HUES48 (cell line): ENCODE measurements at regions not wholly inside any gene's neighbourhood (a gene's known extent, or its start where the extent isn't known, plus 50 kb on each side); places are given as distances from the start of the nearest gene placed in this dataset.
"Not testable (repeated sequence)": the region's sequence is repeated elsewhere in the genome, so short reads cannot be mapped to it uniquely, and the experiment has no call there.

Experiments used
- H3K27ac ChIP-seq: one replicate; pipeline ENCODE4 v1.7.0; 2013; ENCODE audit warnings: low read depth, low read length, inconsistent platforms
- H3K27me3 ChIP-seq: 2 replicates; pipeline ENCODE4 v1.6.1; 2013; ENCODE audit warnings: mild to moderate bottlenecking, low read length; ENCODE audit not compliant: control insufficient read depth, insufficient read depth
- H3K36me3 ChIP-seq: 2 replicates; pipeline ENCODE4 v1.6.1; 2013; ENCODE audit warnings: low read length; ENCODE audit not compliant: control insufficient read depth, insufficient read depth
- H3K4me1 ChIP-seq: 2 replicates; pipeline ENCODE4 v1.6.1; 2013; ENCODE audit warnings: mild to moderate bottlenecking, low read length; ENCODE audit not compliant: control insufficient read depth, insufficient read depth
- H3K4me3 ChIP-seq: 2 replicates; pipeline ENCODE4 v1.5.1; 2013; ENCODE audit warnings: mild to moderate bottlenecking, low read depth, low read length
- H3K9ac ChIP-seq: 2 replicates; pipeline ENCODE4 v1.6.1; 2013; ENCODE audit warnings: mild to moderate bottlenecking, low read depth, low read length, moderate library complexity
- H3K9me3 ChIP-seq: 2 replicates; pipeline ENCODE4 v1.6.1; 2013; ENCODE audit warnings: low read length; ENCODE audit not compliant: control insufficient read depth, insufficient read depth

DNA sequence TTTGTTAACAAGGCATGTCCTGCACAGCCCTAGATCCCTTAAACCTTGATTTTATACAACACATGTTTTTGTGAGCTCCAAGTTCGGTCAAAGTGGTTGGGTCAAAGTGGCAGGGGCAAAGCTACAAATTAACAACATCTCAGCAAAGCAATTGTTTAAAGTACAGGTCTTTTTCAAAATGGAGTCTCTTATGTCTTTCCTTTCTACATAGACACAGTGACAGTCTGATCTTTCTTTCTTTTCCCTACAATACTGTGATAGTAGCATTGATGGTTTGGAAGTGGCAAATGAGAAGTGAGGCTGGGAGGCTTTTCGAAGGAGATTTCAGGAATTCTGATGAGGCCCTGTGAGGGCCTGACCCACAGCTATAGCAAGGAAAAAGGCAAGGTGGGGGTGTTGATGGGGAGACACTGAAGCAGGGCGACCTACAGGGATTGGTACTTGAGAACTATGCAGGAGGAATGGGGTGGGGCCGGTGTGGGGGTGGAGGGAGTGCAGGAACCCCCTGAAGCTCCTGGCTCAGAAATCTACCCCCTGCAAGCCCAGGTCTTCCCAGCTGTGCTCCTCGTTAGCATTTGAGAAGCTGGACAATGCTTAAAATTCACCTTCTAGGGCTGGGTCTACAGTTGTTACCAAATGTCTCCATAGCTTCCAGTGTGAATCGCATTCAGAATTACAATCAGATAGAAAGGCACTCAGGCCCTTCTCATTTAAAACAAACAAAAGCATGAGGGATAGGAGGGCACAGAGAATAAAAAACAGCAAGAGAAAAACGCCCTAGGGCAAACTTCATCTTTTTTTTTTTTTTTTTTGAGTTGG lies 102.6 kb upstream of the PPM1J start:
- no peaks in the 10 kb centered on the region for H3K9me3 ChIP-seq
- H3K4me3 ChIP-seq = no peak overlapping the region
- H3K27me3 ChIP-seq = no peaks in the 10 kb centered on the region
- H3K36me3 ChIP-seq = peaks cover 4% of the 10 kb centered on the region; the same call in 1 of the 2 replicates
- H3K4me1 ChIP-seq = peaks cover 51% of the 10 kb centered on the region
- H3K27ac ChIP-seq = peak overlapping the region; percentile 87
- H3K9ac ChIP-seq = 0 out of 2 replicates have a peak overlapping the region, but pooled peaks have one; percentile 7

DNA sequence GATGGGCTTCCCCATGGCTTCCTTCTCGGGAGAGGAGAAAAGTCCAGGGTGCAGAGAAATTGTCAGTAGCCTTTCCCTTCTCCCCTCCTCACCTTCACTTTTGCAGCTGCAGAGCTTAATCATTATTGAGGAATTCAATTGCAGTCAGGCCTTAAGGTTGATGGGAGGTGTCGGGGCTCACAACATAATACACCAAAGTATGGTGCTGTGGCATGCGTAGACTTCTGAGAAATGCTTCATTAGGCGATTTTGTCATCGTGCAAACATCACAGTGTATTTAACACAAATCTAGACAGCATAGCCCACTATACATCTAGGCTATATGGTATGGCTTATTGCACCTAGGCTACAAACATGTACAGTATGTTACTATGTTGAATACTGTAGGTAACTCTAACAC lies 100.2 kb upstream of the PPM1J start:
- Histone ChIP-seq H3K9ac (0 out of 2 replicates have a peak overlapping the region, but pooled peaks have one; percentile 25), H3K9me3 (no peaks in the 10 kb centered on the region), H3K4me3 (no peak overlapping the region), H3K27ac (peak overlapping the region; percentile 37), H3K36me3 (peaks cover 4% of the 10 kb centered on the region; the same call in 1 of the 2 replicates), H3K27me3 (no peaks in the 10 kb centered on the region), H3K4me1 (peaks cover 34% of the 10 kb centered on the region)

DNA sequence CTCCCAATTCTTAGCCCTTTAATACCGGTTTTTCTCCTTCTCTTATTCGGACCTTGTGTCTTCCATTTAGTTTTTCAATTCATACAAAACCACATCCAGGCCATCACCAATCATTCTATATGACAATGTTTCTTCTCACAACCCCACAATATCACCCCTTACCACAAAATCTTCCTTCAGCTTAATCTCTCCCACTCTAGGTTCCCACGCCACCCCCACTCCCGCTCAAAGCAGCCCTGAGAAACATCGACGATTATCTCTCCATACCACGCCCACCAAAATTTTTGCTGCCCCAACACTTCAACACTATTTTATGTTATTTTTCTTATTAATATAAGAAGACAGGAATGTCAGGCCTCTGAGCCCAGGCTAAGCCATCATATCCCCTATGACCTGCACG lies 99.5 kb upstream of the PPM1J start:
- not testable (repeated sequence) for H3K36me3 ChIP-seq, H3K9me3 ChIP-seq, H3K27ac ChIP-seq, H3K9ac ChIP-seq, H3K27me3 ChIP-seq, H3K4me3 ChIP-seq
- H3K4me1 ChIP-seq = peaks cover 33% of the 10 kb centered on the region

DNA sequence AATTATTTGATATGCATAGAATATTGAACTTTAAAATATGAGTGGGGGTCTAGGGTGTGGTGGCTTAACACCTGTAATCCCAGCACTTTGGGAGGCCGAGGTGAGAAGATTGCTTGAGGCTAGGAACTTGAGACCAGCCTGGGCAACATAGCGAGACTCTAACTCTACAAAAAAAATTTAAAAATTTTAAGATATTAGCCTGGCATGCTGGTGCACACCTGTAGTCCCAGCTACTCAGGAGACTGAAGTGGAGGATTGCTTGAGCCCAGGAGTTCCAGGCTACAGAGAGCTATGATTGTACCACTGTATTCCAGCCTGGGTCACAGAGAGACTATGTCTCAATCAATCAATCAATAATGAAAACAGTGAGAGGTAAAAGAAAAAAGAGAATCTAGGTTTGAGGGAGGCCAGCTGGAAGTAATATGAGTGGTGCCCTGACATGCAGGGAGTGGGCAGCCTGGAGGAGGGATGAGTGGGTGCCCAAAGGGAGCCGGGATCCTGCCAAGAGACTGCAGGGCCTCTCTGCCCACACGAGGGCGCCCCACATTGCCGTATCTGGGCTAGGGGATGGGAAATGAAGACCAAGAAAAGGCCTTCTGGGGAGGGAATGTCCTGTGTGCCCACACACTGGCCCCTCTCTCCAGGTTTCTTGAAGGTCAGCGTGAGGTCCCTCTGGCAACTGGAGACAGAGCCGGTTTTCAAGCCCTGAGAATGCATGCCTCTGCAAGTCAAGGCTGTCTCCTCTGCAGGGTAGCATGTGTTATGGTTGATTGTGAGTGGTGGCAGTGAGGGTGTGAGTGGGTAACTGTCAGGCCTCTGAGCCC lies 93.9 kb upstream of the PPM1J start:
- Histone ChIP-seq H3K27me3 (no peaks in the 10 kb centered on the region), H3K27ac (peak overlapping the region; percentile 81), H3K9me3 (no peaks in the 10 kb centered on the region), H3K9ac (peak overlapping the region; percentile 12; the same call in 1 of the 2 replicates), H3K36me3 (no peaks in the 10 kb centered on the region; the same call in 1 of the 2 replicates), H3K4me3 (no peak overlapping the region), H3K4me1 (peaks cover 37% of the 10 kb centered on the region)

DNA sequence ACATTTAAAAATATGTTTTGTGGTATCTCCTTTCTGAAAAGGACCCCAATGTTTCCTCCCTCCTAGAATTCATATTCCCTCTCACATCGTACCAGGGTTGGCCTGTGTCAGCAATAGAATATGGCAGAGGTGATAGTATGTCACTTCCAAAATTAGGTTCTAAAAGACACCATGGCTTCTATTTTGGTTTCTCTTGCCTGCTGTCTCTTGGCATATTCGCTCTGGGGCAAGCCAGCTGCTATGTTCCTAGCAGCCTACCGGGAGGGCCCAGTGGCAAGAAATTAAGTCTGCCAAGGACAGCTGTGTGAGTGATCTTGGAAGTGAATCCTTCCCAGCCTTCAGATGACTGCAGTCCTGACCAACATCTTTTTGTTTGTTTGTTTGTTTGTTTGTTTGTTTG lies 92.9 kb upstream of the PPM1J start:
- H3K9ac ChIP-seq = no peak overlapping the region
- no peak overlapping the region for H3K27ac ChIP-seq
- no peaks in the 10 kb centered on the region; the same call in 1 of the 2 replicates for H3K36me3 ChIP-seq
- H3K27me3 ChIP-seq = no peaks in the 10 kb centered on the region
- H3K9me3 ChIP-seq = no peaks in the 10 kb centered on the region
- no peak overlapping the region for H3K4me3 ChIP-seq
- H3K4me1 ChIP-seq = peaks cover 34% of the 10 kb centered on the region

DNA sequence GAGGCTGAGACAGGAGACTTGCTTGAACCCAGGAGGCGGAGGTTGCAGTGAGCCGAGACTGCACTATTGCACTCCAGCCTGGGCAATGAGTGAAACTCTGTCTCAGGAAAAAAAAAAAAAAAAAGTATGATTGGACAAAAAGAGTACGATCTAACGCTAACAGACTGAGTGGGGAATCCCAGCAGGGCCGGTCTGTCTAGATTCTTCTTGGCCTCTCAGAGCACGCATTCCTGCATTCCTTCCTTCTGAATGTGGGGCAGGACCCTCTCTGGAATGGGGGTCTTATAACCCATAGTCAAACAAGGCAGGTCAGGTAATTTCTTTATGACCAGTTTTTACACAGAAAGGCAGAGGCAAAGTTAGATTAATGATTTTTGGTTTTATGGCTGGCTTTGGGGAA lies 92.0 kb upstream of the PPM1J start:
- no peaks in the 10 kb centered on the region for H3K9me3 ChIP-seq
- no peaks in the 10 kb centered on the region for H3K36me3 ChIP-seq
- no peaks in the 10 kb centered on the region for H3K27me3 ChIP-seq
- no peak overlapping the region for H3K27ac ChIP-seq
- H3K4me1 ChIP-seq = peaks cover 34% of the 10 kb centered on the region
- H3K4me3 ChIP-seq = no peak overlapping the region
- H3K9ac ChIP-seq = no peak overlapping the region

DNA sequence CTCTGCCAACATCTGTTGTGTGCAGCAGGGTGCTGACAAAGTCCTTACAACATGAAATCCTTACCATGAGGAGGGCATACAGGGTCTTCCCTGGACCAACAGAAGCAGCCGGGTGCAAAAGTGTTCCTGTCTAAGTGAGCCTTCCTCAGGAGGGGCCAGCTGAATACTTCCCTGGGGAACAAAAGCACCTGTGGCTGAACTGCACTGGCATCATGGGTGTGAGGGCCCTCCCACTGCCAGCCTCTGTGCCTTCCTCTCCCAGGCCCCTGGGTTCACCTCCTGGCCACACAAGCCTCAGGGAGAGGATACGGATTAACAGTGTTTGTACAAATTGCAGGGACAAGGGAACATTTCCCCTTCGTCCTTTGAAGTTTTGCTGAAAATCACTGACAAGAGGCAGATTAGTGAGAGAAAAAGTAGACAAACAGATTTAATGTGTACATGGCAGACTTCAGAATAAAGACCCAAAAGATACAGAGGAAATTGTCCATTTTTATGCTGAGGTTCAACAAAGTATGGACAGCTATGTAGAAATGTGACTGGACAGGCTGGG lies 91.0 kb upstream of the PPM1J start:
- no peak overlapping the region for H3K9ac ChIP-seq
- no peak overlapping the region for H3K4me3 ChIP-seq
- H3K9me3 ChIP-seq = no peaks in the 10 kb centered on the region
- no peaks in the 10 kb centered on the region for H3K36me3 ChIP-seq
- peaks cover 33% of the 10 kb centered on the region for H3K4me1 ChIP-seq
- H3K27ac ChIP-seq = no peak overlapping the region
- no peaks in the 10 kb centered on the region for H3K27me3 ChIP-seq

DNA sequence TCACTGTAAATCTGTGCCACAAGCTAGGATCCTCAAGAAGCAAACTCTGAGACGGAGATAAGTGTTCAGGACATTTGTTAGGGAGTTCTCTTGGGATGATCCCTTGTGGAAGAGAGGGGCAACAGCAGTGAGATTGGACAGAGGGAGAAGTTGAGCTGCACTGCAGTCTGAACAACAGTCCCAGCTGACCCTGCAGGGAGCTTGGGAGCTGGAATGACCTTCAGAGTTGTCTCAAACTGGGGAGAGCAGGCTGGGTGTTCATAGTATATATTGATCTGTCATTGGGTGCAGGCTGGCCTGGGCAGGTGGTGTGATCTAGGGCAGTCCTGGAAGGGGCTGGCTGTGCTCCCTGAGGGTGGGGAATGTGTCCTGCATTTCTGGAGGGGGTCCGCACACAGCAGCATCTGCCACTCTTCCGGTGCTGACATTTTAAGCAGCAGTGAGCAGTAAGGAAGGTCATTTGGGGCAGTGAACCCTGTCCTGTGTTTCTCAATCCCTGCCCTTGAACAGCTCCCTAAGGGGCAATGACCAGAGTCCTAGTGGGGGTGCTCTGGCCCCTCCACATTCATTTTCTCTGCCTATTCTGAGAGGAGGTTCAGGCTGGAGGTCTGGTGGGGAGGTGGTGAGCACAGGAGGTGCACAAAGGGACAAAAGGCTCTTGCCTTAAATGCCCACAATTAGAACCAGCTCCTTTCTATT lies 90.2 kb upstream of the PPM1J start:
- Histone ChIP-seq H3K27ac (no peak overlapping the region), H3K4me1 (peaks cover 27% of the 10 kb centered on the region), H3K27me3 (no peaks in the 10 kb centered on the region), H3K4me3 (no peak overlapping the region), H3K36me3 (no peaks in the 10 kb centered on the region), H3K9me3 (no peaks in the 10 kb centered on the region), H3K9ac (no peak overlapping the region)

DNA sequence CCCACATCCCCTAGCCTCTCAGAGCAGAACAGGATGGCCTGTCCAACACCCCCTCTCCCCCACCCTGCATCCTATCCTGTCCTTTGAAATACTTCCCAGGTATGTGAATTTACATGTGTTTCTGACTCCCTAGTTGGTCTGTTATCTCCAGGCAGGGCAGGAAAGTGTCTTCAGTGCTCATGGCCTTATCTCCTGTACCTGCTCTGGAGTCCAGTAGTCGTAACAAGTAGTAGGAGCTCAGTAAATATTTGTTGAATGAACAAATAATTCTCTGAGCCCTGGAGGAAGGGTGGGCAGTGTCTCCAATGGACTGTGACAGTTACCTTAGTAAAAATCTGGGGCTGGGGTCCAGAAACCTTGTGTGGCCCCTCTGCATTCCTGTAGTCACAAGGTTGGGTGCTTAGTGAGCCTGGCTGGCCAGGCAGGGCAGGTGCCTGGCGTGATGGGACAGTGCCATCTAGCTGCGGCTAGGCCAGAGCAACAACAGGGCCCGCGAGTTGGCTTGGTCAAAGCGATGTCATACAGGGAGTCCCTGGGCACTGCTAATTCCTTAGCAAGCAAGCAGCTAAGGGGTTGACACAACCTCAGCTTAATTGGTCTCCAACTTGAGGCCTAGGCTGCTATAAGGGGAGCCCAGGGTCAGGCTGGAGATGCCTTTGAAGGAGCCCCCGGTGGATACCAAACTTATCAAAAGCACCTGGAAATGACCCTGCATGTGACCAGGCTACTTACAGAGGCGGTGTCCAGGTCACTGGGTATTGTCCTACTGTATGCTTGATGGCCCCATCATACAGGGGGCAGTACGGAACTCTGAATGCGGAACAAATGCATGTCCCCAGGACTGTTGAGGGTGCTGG lies 89.0 kb upstream of the PPM1J start:
- Histone ChIP-seq H3K36me3 (no peaks in the 10 kb centered on the region), H3K4me1 (peaks cover 23% of the 10 kb centered on the region), H3K4me3 (no peak overlapping the region), H3K9ac (no peak overlapping the region), H3K9me3 (no peaks in the 10 kb centered on the region), H3K27me3 (no peaks in the 10 kb centered on the region), H3K27ac (no peak overlapping the region)

DNA sequence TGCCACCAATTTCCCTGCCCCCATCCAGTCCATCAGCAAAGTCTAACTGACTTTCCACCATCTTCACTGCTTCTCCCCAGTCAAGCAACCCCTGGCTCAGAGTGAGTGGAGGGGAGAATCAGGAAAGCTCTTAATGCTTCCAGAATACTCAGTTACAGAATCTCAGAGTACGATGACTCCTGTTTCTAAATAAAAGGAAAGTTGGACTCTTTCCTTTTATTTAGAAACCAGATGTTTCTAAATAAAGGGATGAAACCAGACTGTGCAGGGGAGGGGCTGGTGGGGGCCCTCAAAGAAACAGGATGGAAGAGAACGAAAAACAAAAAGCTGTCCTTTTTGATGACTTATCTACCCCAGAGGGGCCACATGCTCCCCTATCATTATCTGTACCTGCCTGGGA lies 85.2 kb upstream of the PPM1J start:
- Histone ChIP-seq H3K4me1 (peaks cover 17% of the 10 kb centered on the region), H3K27ac (no peak overlapping the region), H3K9me3 (no peaks in the 10 kb centered on the region), H3K36me3 (no peaks in the 10 kb centered on the region), H3K4me3 (no peak overlapping the region), H3K27me3 (no peaks in the 10 kb centered on the region), H3K9ac (no peak overlapping the region)
